GM10248 (cell line): ENCODE measurements at regions not wholly inside any gene's neighbourhood (a gene's known extent, or its start where the extent isn't known, plus 50 kb on each side); places are given as distances from the start of the nearest gene placed in this dataset.

Experiments
- CTCF ChIA-PET: fragments of 300-600 bp; sonication (Branson Sonifier 250); formaldehyde crosslinking; extraction: SDS; loops from one replicate; lab custom pipeline; 2021; ENCODE audit warnings: antibody characterized with exemption; lab: Yijun Ruan, JAX
- POLR2A ChIA-PET: fragments of 350-650 bp; sonication (Branson Sonifier 250); formaldehyde crosslinking; extraction: SDS; loops from one replicate; lab custom pipeline; 2020; ENCODE audit warnings: antibody characterized with exemption; lab: Yijun Ruan, JAX
- DNase-seq: peaks from one replicate; pipeline ENCODE4 v3.0.0; 2012; ENCODE audit errors: extremely low spot score
- CTCF ChIP-seq: IDR thresholded peaks from 2 replicates; pipeline ENCODE4 v1.5.1; 2012; ENCODE audit warnings: mild to moderate bottlenecking, low read depth; ENCODE audit errors: extremely low read depth, missing control alignments, control extremely low read depth

GRCh38 chr13:31980830-31981229 lies 50.7 kb upstream of the FRY start:
- TF ChIP-seq CTCF, result no peak
- POLR2A ChIA-PET, result no interaction called here
- CTCF ChIA-PET, result interaction anchor here (1.1 to 1.4 kb wide), 3 partner anchors 12 to 70 kb away, joined by 3 to 4 read pairs (median 3); no protein-coding TSS in a partner anchor
- no peak for DNase-seq
